B cell (primary cell): ENCODE measurements at regions not wholly inside any gene's neighbourhood (a gene's known extent, or its start where the extent isn't known, plus 50 kb on each side); places are given as distances from the start of the nearest gene placed in this dataset.

Source experiments
- ATAC-seq: fragments of 200-7000 bp; cut with Tn5 transposase; one replicate; pipeline ENCODE4 v1.10.0; 2021; ENCODE audit warnings: low read depth, mild to moderate bottlenecking, moderate number of reproducible peaks, moderate library complexity
- CTCF ChIA-PET: fragments of 350-600 bp; sonication (Branson Sonifier 250); formaldehyde crosslinking; loops from one replicate; lab custom pipeline; 2021; ENCODE audit warnings: antibody characterized with exemption, inconsistent platforms; lab: Charles Lee
- POLR2A ChIA-PET: fragments of 350-600 bp; sonication (Branson Sonifier 250); formaldehyde crosslinking; loops from one replicate; lab custom pipeline; 2021; ENCODE audit warnings: antibody characterized with exemption; lab: Charles Lee
- DNase-seq: peaks from one replicate; pipeline ENCODE4 v3.0.0; 2013
- H2AFZ ChIP-seq: 2 replicates; pipeline ENCODE4 v1.6.1; 2012; ENCODE audit warnings: mild to moderate bottlenecking, low read depth, low read length; ENCODE audit not compliant: insufficient read depth, poor library complexity, severe bottlenecking
- H3K27ac ChIP-seq, 2 donors: 1 replicate in 1 of 2; 2 replicates in 1 of 2; pipeline ENCODE4 v1.5.1; 2012 to 2013; ENCODE audit warnings: low read length in 2 of 2, mild to moderate bottlenecking in 2 of 2, moderate library complexity in 1 of 2
- H3K27me3 ChIP-seq, 4 experiments: fragments of 200-600 bp in 1 of 4; sonication (generic) in 1 of 4; replicated peaks in 1 of 4; 1 replicate in 2 of 4; 2 replicates in 2 of 4; pipeline versions ENCODE4 v1.6.1 to v1.7.0; 2013 to 2016; ENCODE audit warnings: low read length in 3 of 4, mild to moderate bottlenecking in 2 of 4, mixed read lengths in 1 of 4, moderate library complexity in 1 of 4; ENCODE audit not compliant: insufficient read depth in 4 of 4, control insufficient read depth in 3 of 4; ENCODE audit errors: control extremely low read depth in 1 of 4
- H3K36me3 ChIP-seq, 2 experiments: replicated peaks in 1 of 2; 1 replicate in 1 of 2; 2 replicates in 1 of 2; pipeline versions ENCODE4 v1.6.1 to v1.7.1; 2013; ENCODE audit warnings: low read length in 1 of 2; ENCODE audit not compliant: insufficient read depth in 2 of 2, control insufficient read depth in 1 of 2; ENCODE audit errors: control extremely low read depth in 1 of 2, extremely low read depth in 1 of 2
- H3K4me1 ChIP-seq, 2 donors: fragments of 200-600 bp in 1 of 2; sonication (generic) in 1 of 2; 1 replicate in 1 of 2; 2 replicates in 1 of 2; pipeline versions ENCODE4 v1.5.1 to v1.6.1; 2013 to 2017; ENCODE audit warnings: low read length in 2 of 2; ENCODE audit not compliant: control insufficient read depth in 2 of 2, insufficient read depth in 2 of 2
- H3K4me2 ChIP-seq: replicated peaks from 2 replicates; pipeline ENCODE3; 2012; ENCODE audit warnings: mild to moderate bottlenecking, low read depth, low read length; ENCODE audit not compliant: poor library complexity, severe bottlenecking
- H3K4me3 ChIP-seq, 5 experiments: fragments of 200-600 bp in 1 of 5; sonication (generic) in 1 of 5; 1 replicate in 3 of 5; 2 replicates in 2 of 5; pipeline versions ENCODE4 v1.5.1 to v1.7.0; 2011 to 2016; ENCODE audit warnings: low read length in 4 of 5, mild to moderate bottlenecking in 4 of 5, low read depth in 2 of 5, control low read depth in 1 of 5, moderate library complexity in 1 of 5; ENCODE audit not compliant: insufficient read depth in 1 of 5; ENCODE audit errors: control extremely low read depth in 1 of 5, extremely low read depth in 1 of 5
- H3K79me2 ChIP-seq: fragments of 200-600 bp; sonication (generic); one replicate; pipeline ENCODE4 v1.6.0; 2016; ENCODE audit warnings: low read length; ENCODE audit not compliant: control insufficient read depth, insufficient read depth
- H3K9ac ChIP-seq: fragments of 200-600 bp; sonication (generic); 2 replicates; pipeline ENCODE4 v1.6.1; 2017; ENCODE audit warnings: mild to moderate bottlenecking, low read length, moderate library complexity
- H3K9me3 ChIP-seq, 3 donors: one replicate each; pipeline versions ENCODE4 v1.6.1 to v1.7.1; 2013; ENCODE audit warnings: low read length in 2 of 3; ENCODE audit not compliant: control insufficient read depth in 2 of 3, insufficient read depth in 1 of 3; ENCODE audit errors: control extremely low read depth in 1 of 3
- H4K20me1 ChIP-seq: 2 replicates; pipeline ENCODE4 v1.6.0; 2012; ENCODE audit warnings: mild to moderate bottlenecking, low read length; ENCODE audit not compliant: insufficient read depth, control insufficient read depth, poor library complexity, severe bottlenecking
- H3K27ac Mint-ChIP-seq: one replicate; pipeline ENCODE4 v1.8.0; 2021; ENCODE audit warnings: mixed read lengths
- H3K27me3 Mint-ChIP-seq: one replicate; pipeline ENCODE4 v1.8.0; 2021; ENCODE audit warnings: mixed read lengths
- H3K4me1 Mint-ChIP-seq: one replicate; pipeline ENCODE4 v1.8.0; 2021; ENCODE audit warnings: mixed read lengths
- H3K4me3 Mint-ChIP-seq: one replicate; pipeline ENCODE4 v1.8.0; 2021; ENCODE audit warnings: mixed read lengths
- H3K9me3 Mint-ChIP-seq: one replicate; pipeline ENCODE4 v1.8.0; 2022; ENCODE audit warnings: mixed read lengths; ENCODE audit not compliant: insufficient read depth
- CTCF ChIP-seq: fragments of 200-600 bp; IDR thresholded peaks from one replicate; pipeline ENCODE4 v1.8.0; 2022; ENCODE audit warnings: antibody characterized with exemption, mild to moderate bottlenecking
- EZH2 ChIP-seq: IDR thresholded peaks from 2 replicates; pipeline ENCODE4 v1.6.1; 2012; ENCODE audit warnings: borderline replicate concordance, low read depth, mild to moderate bottlenecking, moderate library complexity, low read length; ENCODE audit not compliant: insufficient read depth, poor library complexity, severe bottlenecking
- WGBS: methylation state at CpG from one replicate; pipeline ENCODE4 v1.1.5; 2013; ENCODE audit warnings: missing lambda C conversion rate; ENCODE audit not compliant: insufficient coverage; 5-methylcytosine and 5-hydroxymethylcytosine counted together
- intact Hi-C: fragments of 100-400 bp; cut with micrococcal nuclease; formaldehyde crosslinking; loops from one replicate; pipeline ENCODE4 v1.10.0; 2022

GRCh38 chr20:24894967-24895366, 54.1 kb upstream of the CST7 start:
- DNase-seq (no peak), ATAC-seq (no peak)
- Histone ChIP-seq H3K27ac (no peak overlapping the region), H3K4me3 (no peak overlapping the region), H3K27me3 (no peaks in the 10 kb centered on the region), H3K4me2 (no peak overlapping the region), H3K9me3 (peaks cover 0 to 26% (median 10%) of the 10 kb centered on the region in 3 donors), H3K36me3 (no peaks in the 10 kb centered on the region), H3K4me1 (no peaks in the 10 kb centered on the region), H4K20me1 (no peaks in the 10 kb centered on the region), H3K79me2 (no peaks in the 10 kb centered on the region), H3K9ac (no peak overlapping the region), H2AFZ (no peak overlapping the region)
- Mint-ChIP-seq H3K27ac (no peak overlapping the region), H3K4me3 (no peak overlapping the region), H3K4me1 (no peaks in the 10 kb centered on the region), H3K27me3 (no peaks in the 10 kb centered on the region), H3K9me3 (peaks cover 8% of the 10 kb centered on the region)
- no peak for TF ChIP-seq EZH2
- TF ChIP-seq CTCF, result no peak
- ChIA-PET POLR2A (no interaction called here), CTCF (no interaction called here)
- WGBS, result no CpG with 5 or more reads among the region's 1 CpG
- intact Hi-C loops, result no loop called here

GRCh38 chr20:24895431-24895830, 53.6 kb upstream of the CST7 start:
- H2AFZ ChIP-seq, result no peak overlapping the region
- H3K27me3 Mint-ChIP-seq, result no peaks in the 10 kb centered on the region
- DNase-seq (no peak), ATAC-seq (no peak)
- H3K27me3 ChIP-seq, result no peaks in the 10 kb centered on the region
- no peak overlapping the region for H3K9ac ChIP-seq
- no peak overlapping the region for H3K27ac ChIP-seq
- H3K9me3 ChIP-seq, result peaks cover 0 to 31% (median 10%) of the 10 kb centered on the region in 3 donors
- POLR2A ChIA-PET, result no interaction called here
- H3K4me3 ChIP-seq, result no peak overlapping the region
- H3K4me2 ChIP-seq, result no peak overlapping the region
- no peak overlapping the region for H3K27ac Mint-ChIP-seq
- no peaks in the 10 kb centered on the region for H3K4me1 Mint-ChIP-seq
- no peaks in the 10 kb centered on the region for H3K79me2 ChIP-seq
- H3K4me1 ChIP-seq, result no peaks in the 10 kb centered on the region
- peaks cover 8% of the 10 kb centered on the region for H3K9me3 Mint-ChIP-seq
- intact Hi-C loops, result no loop called here
- no peak for TF ChIP-seq CTCF
- no peak for TF ChIP-seq EZH2
- no peaks in the 10 kb centered on the region for H4K20me1 ChIP-seq
- WGBS, result 46% methylated on average over 5 of the region's 7 CpGs
- H3K4me3 Mint-ChIP-seq, result no peak overlapping the region
- H3K36me3 ChIP-seq, result no peaks in the 10 kb centered on the region
- CTCF ChIA-PET, result no interaction called here
